ENCODE measurements at regions not wholly inside any gene's neighbourhood (a gene's known extent, or its start where the extent isn't known, plus 50 kb on each side); places are given as distances from the start of the nearest gene placed in this dataset.
"Not testable (repeated sequence)": the region's sequence is repeated elsewhere in the genome, so short reads cannot be mapped to it uniquely, and the experiment has no call there.

- ATAC-seq; DNase-seq; intact Hi-C loops (cut with DNase I, micrococcal nuclease): not testable (repeated sequence)
Observed at GRCh38 chr4:154907345-154908045, 126.4 kb downstream of the RBM46 start.

DNA sequence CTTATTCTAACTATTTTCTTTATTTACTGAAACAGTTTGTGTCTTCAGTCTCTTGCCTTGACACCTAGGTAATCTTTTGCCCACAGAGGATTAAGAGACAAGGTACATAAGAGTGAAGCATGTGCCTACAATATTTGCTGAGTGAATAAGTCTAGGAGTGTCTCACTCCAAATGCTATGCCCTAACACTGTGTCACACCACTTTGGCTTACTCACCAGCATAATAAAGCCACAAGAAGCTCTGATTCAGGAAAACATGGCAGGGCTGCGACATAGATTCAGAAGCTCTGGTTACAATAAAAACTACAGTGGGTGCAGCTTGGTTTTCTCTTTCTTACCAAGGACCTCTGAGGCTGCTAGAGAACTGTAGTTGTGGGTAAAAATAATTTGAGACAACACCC lies 127.1 kb downstream of the RBM46 start:
- ATAC-seq (no peak), DNase-seq (no peak)
- intact Hi-C loops (cut with DNase I, micrococcal nuclease), result no loop called here

DNA sequence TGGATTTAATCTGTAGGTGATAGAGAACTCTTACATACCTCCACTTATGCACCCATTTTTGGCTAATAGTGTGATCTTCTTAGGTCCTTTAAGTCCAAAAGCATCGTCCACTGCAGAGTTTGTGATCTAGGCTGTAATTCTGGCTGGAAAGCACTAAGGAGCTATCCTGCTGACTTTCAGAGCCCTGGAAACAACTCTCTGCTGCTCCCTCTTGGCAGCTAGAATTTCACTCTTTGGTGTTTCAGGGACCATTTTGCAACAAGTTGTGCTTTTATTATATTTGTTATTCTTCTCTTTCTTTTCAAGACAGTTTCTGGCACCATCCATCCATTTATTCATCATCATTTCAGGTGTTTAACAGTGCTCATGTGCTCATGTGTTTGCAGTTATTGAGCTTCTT lies 130.0 kb downstream of the RBM46 start:
- DNase-seq, result no peak
- ATAC-seq, result no peak
- intact Hi-C loops (cut with DNase I, micrococcal nuclease), result no loop called here

- ATAC-seq, result no peak
- DNase-seq, result no peak
- intact Hi-C loops (cut with DNase I, micrococcal nuclease), result no loop called here
Observed at GRCh38 chr4:154911608-154912098, 130.6 kb downstream of the RBM46 start.

DNA sequence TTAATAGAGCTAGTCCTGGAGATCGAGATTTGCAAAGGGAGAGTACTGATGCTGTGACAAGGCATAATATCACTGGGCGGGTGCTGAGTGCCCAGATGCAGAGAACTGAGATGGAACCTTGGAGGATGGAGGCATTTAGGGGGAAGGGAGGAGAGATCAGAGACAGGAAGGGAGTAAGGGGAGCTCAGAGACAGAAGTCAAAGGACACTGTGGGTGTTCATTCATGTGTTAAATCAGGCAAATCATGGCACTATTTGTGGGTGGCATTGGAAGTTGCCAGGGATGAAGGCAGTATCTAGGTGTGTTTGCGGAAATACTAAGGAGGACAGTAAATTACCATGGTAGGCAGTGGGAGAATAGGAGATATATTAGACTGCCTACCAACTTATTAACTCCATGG lies 135.0 kb downstream of the RBM46 start:
- intact Hi-C loops (cut with DNase I, micrococcal nuclease), result no loop called here
- DNase-seq (no peak), ATAC-seq (no peak)

GRCh38 chr4:154927126-154927680 lies 146.1 kb downstream of the RBM46 start:
- DNase-seq (no peak), ATAC-seq (no peak)
- intact Hi-C loops (cut with DNase I, micrococcal nuclease), result no loop called here

- ATAC-seq (no peak), DNase-seq (no peak)
- intact Hi-C loops (cut with DNase I, micrococcal nuclease), result no loop called here
Observed at GRCh38 chr4:154928640-154929257, 147.7 kb downstream of the RBM46 start.

DNA sequence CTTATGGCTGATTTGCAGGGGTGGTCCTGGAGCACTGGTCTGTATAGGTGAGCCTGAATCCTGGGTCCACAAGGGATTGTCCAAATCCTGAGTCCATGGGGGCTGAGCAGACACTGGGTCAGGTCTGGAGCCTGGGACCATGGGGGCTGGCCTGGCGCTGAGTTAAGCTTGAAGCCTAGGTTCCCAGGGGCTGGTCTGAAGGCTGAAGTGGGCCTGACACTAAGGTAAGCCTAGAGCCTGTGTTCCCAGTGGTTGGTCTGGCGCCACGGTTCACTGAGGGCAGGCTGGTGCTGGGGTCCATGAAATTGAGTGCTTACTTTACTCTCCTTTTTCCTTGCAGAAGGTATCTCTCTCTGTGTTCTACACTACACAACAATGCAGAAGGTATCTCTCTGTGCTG lies 155.8 kb downstream of the RBM46 start:
- no peak for ATAC-seq
- intact Hi-C loops (cut with DNase I, micrococcal nuclease), result no loop called here
- no peak for DNase-seq

- no peak for ATAC-seq
- DNase-seq, result no peak
- intact Hi-C loops (cut with DNase I, micrococcal nuclease), result no loop called here
Observed at GRCh38 chr4:154939851-154940250, 158.8 kb downstream of the RBM46 start.

DNA sequence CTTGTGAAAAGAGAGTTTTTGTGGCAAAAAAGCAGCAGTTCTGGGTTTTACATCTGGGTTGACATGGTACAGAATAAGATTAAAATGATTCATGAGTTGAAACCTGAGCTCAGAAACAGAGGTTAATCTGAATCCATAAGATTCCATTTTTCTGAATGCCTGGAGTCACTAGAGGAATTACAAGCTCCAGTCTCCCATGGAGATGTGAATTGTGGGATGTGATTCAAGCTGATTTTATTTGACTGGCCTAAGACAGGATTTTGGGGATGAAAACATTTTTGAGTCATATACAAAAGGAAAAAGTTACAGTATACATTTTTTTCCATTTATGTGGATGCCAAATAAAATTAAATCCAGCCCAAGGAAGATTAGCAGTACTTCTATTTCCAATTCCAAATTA lies 161.1 kb downstream of the RBM46 start:
- no peak for DNase-seq
- intact Hi-C loops (cut with DNase I, micrococcal nuclease), result no loop called here
- ATAC-seq, result no peak

GRCh38 chr4:154944996-154945395 lies 163.9 kb downstream of the RBM46 start:
- intact Hi-C loops (cut with DNase I, micrococcal nuclease), result no loop called here
- no peak for ATAC-seq
- no peak for DNase-seq

DNA sequence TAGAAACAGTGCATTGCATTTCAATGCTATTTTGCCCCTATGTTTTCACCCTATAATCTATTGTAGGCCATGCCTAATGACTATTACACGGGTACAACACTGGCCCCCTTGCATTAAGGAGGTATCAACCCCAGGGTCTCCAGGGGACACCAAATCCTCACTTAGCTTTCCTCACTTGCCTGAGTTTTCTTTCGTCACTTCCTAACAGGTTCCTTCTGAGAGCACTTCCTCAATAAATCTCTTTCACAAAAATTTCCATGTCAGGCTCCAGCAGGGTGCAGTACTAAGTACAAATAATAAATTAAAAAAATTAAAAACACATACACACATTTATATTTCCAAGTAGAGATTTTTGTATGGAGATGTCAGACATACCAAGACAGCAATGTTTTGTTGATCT lies 165.0 kb downstream of the RBM46 start:
- DNase-seq (no peak), ATAC-seq (no peak)
- intact Hi-C loops (cut with DNase I, micrococcal nuclease), result no loop called here

DNA sequence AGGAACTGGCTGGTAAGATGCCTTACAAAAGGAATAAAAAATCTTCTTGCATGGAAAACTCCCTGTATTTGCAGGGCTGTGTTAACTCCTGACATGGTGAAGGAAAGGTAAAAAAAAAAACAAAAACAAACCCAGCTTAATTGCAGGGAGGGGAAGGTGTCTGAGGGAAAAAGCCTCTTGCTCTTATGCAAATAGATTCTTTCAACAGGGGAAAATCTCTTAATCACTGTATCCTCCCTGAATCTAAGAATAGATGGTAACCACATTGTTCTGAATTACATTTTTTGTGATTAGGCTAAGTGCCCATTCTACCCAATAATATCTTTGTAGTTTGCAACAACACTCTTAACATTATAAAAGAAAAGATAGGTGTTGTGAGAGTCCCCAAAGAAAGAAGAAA lies 172.6 kb downstream of the RBM46 start:
- intact Hi-C loops (cut with DNase I, micrococcal nuclease), result no loop called here
- DNase-seq, result no peak
- no peak for ATAC-seq

DNA sequence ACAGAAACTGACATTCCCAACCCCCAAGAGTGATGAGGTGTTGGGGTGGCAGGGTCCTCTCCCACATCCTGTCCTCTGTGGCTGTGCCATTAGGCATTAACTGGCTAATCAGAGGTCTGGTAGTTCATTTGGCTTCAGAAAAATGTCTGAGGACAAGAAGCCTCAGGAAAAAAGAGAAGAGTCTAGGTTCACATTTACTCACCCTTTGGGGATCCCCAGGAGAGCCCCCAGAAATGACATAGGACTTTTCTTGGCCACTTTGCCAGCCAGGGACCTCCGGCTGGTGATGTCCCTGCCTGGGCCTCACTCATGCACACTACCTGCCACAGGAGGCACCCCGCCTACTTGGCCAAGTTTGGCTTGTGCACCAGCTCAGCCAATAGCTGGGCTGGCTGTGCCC lies 173.0 kb downstream of the RBM46 start:
- DNase-seq (no peak), ATAC-seq (no peak)
- intact Hi-C loops (cut with DNase I, micrococcal nuclease), result no loop called here

- ATAC-seq (no peak), DNase-seq (no peak)
- intact Hi-C loops (cut with DNase I, micrococcal nuclease), result no loop called here
Observed at GRCh38 chr4:154958121-154958520, 177.0 kb downstream of the RBM46 start.

DNA sequence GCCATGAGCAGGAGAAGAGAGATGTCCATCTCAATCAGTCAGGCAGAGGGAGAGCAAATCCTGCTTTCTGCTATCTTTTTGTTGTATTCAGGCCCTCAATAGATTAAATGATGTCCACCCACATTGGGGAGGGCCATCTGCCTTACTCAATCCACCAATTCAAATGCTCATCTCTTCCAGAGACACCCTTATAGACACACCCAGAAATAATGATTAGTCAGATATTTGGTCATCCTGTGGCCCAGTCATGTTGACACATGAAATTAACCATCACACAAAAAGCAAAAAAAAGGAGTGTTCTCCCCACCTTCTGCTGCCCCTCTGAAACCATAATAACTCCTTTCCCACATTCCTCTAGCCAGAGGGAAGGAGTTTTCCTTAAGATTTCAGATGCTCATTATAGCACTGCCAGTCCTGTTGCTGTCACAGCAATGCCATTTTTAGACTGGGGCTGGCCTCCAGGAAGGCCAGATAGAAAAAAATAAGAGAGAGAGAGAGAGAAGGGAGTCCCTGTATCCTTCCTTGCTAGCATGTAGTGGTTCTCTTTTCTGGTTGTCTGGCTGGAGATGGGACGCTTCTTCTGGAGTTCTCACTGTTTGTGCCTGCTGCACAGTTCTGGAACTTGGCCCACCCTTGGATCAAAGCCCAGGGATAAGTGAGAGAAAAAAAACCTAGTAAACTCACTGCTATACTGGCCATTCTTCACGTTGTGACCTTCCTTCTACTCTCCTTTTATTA lies 177.7 kb downstream of the RBM46 start:
- DNase-seq (peak in 1 of 2 donors; percentile 22), ATAC-seq (no peak)
- intact Hi-C loops (cut with DNase I, micrococcal nuclease), result no loop called here

GRCh38 chr4:154959756-154960155 lies 178.7 kb downstream of the RBM46 start:
- intact Hi-C loops (cut with DNase I, micrococcal nuclease), result no loop called here
- DNase-seq (no peak), ATAC-seq (no peak)

DNA sequence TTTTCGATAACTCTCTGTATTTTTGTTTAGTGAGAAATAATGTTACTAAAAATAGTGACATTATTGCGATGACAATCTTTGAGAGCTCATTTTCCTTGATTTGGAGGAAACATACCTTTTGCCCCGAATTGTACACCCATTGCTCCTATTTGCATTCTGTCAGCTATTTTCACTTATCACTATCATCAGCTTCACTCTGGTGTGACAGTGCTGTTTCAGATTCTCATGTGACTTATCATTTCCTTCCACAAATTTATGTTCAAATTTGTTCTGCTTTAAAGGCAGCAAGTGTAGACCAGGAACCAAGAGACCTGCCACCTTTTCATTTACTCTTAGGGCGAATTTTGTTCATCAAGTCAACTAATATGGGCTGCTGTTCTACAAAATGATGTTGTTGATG lies 179.4 kb downstream of the RBM46 start:
- intact Hi-C loops (cut with DNase I, micrococcal nuclease), result no loop called here
- DNase-seq (no peak), ATAC-seq (no peak)

DNA sequence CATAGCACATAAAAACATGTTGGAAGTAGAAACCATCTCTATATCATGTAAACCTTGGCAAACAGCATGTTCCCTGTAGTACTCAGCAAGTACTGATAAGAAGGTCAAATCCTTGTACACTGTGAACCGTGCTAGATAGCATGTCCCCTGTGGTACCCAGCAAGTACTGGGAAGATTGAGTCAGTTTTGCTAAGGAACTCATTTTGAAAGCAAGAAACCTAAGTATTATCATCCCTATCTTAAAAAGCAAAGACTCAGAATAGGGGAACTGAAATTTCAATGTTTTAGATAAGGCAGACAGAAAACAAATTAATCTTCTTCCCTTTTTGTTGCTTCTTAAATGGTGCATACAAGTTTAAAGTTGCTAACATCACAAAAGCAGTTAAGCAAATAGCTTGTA lies 180.2 kb downstream of the RBM46 start:
- DNase-seq, result no peak
- no peak for ATAC-seq
- intact Hi-C loops (cut with DNase I, micrococcal nuclease), result no loop called here
